ENCODE measurements at regions not wholly inside any gene's neighbourhood (a gene's known extent, or its start where the extent isn't known, plus 50 kb on each side); places are given as distances from the start of the nearest gene placed in this dataset.

- no peaks in the 10 kb centered on the region for H4K20me1 ChIP-seq (replicated peaks; ENCODE audit: control insufficient read depth, insufficient read depth, low read length)
- H3K79me2 ChIP-seq (ENCODE audit: control insufficient read depth, insufficient read depth, low read length), result no peaks in the 10 kb centered on the region
- CTCF ChIA-PET (ENCODE audit: low intra/inter-chr PET ratio), result no interaction called here
- no peak overlapping the region for H3K27ac ChIP-seq (ENCODE audit: extremely low read depth, low read depth, low read length)
- no peak overlapping the region for H3K4me2 ChIP-seq (ENCODE audit: insufficient read depth, low read length)
- H3K9ac ChIP-seq (ENCODE audit: insufficient read depth in 1 of 2, low read depth in 2 of 2, low read length in 2 of 2), result no peak overlapping the region
- no TSS peak for BruUV-seq (replicated peaks)
- H3K9me3 ChIP-seq (replicated peaks; ENCODE audit: control insufficient read depth, insufficient read depth, low read depth, low read length), result no peaks in the 10 kb centered on the region; the same call in 1 of the 2 replicates
- H3K9me1 ChIP-seq (ENCODE audit: control insufficient read depth, insufficient read depth, low read length), result no peaks in the 10 kb centered on the region
- no peak for DNase-seq (ENCODE audit: extremely low read depth in 1 of 4, low spot score in 3 of 4)
- WGBS (ENCODE audit: insufficient coverage, low coverage, missing lambda C conversion rate), result 2% methylated on average over 8 of the region's 8 CpGs
- POLR2A ChIA-PET, result no interaction called here
- no peaks in the 10 kb centered on the region for H3K4me1 ChIP-seq (replicated peaks in 1 of 2; ENCODE audit: control insufficient read depth in 2 of 2, insufficient read depth in 2 of 2, low read length in 2 of 2)
- FAIRE-seq, result no peak
- no peak overlapping the region for H2AFZ ChIP-seq (ENCODE audit: low read depth, low read length)
- H3K36me3 ChIP-seq (ENCODE audit: control insufficient read depth, insufficient read depth, low read length), result no peaks in the 10 kb centered on the region
- no peak for ATAC-seq
- no peaks in the 10 kb centered on the region for H3K27me3 ChIP-seq (ENCODE audit: control insufficient read depth in 2 of 2, insufficient read depth in 2 of 2, low read length in 2 of 2)
- intact Hi-C loops (cut with micrococcal nuclease), result no loop called here
- in situ Hi-C loops (cut with MboI), result no loop called here
- H3K4me3 ChIP-seq, result no peak overlapping the region
- TF ChIP-seq HDGF (IDR thresholded peaks at IDR 0.05), result no peak
- TF ChIP-seq SRF (CRISPR knock-in tag; IDR thresholded peaks at IDR 0.05), result no peak
- TF ChIP-seq, protein P1, sequence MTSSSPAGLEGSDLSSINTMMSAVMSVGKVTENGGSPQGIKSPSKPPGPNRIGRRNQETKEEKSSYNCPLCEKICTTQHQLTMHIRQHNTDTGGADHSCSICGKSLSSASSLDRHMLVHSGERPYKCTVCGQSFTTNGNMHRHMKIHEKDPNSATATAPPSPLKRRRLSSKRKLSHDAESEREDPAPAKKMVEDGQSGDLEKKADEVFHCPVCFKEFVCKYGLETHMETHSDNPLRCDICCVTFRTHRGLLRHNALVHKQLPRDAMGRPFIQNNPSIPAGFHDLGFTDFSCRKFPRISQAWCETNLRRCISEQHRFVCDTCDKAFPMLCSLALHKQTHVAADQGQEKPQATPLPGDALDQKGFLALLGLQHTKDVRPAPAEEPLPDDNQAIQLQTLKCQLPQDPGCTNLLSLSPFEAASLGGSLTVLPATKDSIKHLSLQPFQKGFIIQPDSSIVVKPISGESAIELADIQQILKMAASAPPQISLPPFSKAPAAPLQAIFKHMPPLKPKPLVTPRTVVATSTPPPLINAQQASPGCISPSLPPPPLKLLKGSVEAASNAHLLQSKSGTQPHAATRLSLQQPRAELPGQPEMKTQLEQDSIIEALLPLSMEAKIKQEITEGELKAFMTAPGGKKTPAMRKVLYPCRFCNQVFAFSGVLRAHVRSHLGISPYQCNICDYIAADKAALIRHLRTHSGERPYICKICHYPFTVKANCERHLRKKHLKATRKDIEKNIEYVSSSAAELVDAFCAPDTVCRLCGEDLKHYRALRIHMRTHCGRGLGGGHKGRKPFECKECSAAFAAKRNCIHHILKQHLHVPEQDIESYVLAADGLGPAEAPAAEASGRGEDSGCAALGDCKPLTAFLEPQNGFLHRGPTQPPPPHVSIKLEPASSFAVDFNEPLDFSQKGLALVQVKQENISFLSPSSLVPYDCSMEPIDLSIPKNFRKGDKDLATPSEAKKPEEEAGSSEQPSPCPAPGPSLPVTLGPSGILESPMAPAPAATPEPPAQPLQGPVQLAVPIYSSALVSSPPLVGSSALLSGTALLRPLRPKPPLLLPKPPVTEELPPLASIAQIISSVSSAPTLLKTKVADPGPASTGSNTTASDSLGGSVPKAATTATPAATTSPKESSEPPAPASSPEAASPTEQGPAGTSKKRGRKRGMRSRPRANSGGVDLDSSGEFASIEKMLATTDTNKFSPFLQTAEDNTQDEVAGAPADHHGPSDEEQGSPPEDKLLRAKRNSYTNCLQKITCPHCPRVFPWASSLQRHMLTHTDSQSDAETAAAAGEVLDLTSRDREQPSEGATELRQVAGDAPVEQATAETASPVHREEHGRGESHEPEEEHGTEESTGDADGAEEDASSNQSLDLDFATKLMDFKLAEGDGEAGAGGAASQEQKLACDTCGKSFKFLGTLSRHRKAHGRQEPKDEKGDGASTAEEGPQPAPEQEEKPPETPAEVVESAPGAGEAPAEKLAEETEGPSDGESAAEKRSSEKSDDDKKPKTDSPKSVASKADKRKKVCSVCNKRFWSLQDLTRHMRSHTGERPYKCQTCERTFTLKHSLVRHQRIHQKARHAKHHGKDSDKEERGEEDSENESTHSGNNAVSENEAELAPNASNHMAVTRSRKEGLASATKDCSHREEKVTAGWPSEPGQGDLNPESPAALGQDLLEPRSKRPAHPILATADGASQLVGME (CRISPR knock-in tag; IDR thresholded peaks at IDR 0.05), result no peak
- TF ChIP-seq HNRNPK (IDR thresholded peaks at IDR 0.05; ENCODE audit: low read depth, low read length, poor library complexity, severe bottlenecking), result no peak
- TF ChIP-seq ZFP1 (CRISPR knock-in tag; IDR thresholded peaks at IDR 0.05), result no peak
- TF ChIP-seq ZNF830 (CRISPR knock-in tag; IDR thresholded peaks at IDR 0.05), result no peak
- no peak for TF ChIP-seq HDAC1 (IDR thresholded peaks at IDR 0.05)
- TF ChIP-seq, protein P2, sequence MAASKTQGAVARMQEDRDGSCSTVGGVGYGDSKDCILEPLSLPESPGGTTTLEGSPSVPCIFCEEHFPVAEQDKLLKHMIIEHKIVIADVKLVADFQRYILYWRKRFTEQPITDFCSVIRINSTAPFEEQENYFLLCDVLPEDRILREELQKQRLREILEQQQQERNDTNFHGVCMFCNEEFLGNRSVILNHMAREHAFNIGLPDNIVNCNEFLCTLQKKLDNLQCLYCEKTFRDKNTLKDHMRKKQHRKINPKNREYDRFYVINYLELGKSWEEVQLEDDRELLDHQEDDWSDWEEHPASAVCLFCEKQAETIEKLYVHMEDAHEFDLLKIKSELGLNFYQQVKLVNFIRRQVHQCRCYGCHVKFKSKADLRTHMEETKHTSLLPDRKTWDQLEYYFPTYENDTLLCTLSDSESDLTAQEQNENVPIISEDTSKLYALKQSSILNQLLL (CRISPR knock-in tag; IDR thresholded peaks at IDR 0.05; ENCODE audit: borderline replicate concordance), result no peak
- TF ChIP-seq, protein P3, sequence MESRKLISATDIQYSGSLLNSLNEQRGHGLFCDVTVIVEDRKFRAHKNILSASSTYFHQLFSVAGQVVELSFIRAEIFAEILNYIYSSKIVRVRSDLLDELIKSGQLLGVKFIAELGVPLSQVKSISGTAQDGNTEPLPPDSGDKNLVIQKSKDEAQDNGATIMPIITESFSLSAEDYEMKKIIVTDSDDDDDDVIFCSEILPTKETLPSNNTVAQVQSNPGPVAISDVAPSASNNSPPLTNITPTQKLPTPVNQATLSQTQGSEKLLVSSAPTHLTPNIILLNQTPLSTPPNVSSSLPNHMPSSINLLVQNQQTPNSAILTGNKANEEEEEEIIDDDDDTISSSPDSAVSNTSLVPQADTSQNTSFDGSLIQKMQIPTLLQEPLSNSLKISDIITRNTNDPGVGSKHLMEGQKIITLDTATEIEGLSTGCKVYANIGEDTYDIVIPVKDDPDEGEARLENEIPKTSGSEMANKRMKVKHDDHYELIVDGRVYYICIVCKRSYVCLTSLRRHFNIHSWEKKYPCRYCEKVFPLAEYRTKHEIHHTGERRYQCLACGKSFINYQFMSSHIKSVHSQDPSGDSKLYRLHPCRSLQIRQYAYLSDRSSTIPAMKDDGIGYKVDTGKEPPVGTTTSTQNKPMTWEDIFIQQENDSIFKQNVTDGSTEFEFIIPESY (CRISPR knock-in tag; IDR thresholded peaks at IDR 0.05), result no peak
- TF ChIP-seq ZNF551 (CRISPR knock-in tag; IDR thresholded peaks at IDR 0.05), result no peak
- no peak for TF ChIP-seq NFE2 (IDR thresholded peaks at IDR 0.05; ENCODE audit: low read depth)
- TF ChIP-seq KHSRP (IDR thresholded peaks at IDR 0.05), result no peak
- no peak for TF ChIP-seq SP1 (CRISPR knock-in tag; IDR thresholded peaks at IDR 0.05)
Observed at GRCh38 chr1:217106231-217106901, 383.1 kb upstream of the ESRRG start.
